GM19328 (cell line): ENCODE measurements at regions not wholly inside any gene's neighbourhood (a gene's known extent, or its start where the extent isn't known, plus 50 kb on each side); places are given as distances from the start of the nearest gene placed in this dataset.
"Not testable (repeated sequence)": the region's sequence is repeated elsewhere in the genome, so short reads cannot be mapped to it uniquely, and the experiment has no call there.

Source experiments
- ATAC-seq: cut with Tn5 transposase; IDR thresholded peaks from one replicate; pipeline ENCODE4 v1.9.1; 2021; ENCODE audit warnings: mild to moderate bottlenecking, moderate library complexity; ENCODE audit not compliant: unreplicated experiment

DNA sequence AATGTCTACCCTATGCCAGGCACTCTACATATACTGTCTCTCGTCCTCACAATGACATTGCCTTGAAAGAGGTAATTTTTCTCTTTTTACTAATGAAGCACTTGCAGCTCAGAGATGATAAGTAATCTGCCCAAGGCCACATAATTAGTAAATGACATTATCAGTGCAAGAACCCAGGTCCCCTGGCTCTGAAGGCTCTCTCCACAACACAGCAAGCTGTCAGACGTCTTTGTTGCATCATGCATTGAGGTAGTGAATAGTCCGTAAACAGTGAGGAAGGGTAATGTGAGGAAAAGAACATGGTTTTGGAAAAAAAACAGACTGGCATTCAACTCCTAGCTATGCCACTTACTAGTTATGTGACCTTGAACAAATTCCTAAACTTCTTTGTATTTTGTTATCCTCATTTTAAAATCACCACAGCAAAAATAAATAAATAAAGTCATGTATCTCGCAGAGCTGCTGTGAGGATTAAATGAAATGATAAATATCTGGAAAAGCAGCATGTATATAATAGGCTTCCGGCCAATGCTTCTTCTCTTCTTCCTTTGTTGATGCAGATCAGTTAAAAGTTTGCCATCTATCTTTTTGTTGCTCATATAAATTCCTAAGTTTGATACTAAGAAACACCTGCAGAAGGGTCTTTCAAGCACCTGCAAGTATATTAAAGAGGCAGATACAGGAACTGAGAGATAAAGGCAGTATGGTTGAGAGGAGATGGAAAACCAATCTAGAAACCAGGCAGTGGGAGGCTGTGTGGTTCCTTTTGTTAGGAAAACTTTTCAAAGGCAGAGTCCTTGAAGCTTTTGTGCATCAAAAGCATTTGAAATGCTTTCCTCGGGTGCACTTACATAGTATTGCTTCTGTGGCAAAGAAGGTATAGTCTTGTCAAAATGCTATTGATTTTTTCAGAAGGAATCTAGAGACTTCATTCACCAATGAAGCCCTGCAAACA, 82.8 kb downstream of the BTG1 start:
- ATAC-seq, result no peak

DNA sequence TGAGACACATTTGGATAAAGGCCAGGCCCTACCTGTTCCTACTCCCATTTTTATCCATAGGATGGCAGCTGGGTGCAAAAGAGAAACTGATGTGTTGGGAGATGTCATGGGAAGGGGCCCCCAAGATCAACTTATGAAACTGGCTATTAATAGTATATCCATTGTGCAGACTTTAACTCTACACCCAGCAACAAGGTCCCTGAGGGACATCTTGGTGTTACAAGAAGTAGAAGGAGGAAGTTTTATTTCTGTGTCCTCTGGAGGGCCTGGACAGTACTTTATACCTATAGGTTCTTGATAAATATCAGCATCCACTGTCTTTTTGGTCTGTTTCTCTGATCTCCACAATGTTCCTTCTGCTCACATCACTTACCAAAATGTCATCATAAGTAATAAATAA, 84.6 kb downstream of the BTG1 start:
- ATAC-seq, result no peak

DNA sequence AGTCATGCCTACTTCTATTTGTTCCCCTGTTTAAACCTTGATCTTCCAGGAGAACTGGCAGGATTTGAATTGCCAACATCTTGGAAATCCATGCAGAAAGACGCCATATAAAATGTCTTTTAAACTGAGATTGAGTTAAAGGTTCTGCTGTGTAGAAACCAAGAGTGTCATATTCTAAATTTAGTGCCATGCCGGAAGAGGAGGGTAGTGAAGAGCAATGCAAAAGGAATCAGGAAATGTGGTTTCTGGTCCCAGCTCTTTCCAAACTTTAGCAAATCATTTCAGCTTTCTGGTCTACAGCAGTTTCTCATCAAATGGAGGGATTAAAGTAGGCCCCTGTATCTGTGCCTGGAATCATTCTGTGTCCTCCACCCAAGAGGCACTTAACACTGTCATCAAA, 85.7 kb downstream of the BTG1 start:
- no peak for ATAC-seq

DNA sequence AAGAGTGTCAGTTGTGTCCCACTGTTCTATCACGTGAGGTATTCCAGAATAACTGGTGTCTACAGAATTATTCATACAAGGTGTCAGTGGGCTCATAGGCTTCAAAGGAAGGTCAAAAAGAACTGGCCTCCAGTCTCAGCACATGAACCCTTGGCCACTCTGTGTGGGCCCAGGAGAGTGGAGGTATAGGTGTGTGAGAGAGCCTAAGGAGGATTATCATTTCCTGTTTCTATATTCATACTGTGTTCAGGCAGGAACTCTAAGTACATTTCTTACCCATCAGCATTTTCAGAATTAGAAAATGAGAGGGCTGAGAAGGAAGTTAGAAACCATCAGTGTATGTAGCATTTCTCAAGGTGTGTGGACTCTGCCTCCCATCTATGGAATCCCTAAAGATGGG, 87.0 kb downstream of the BTG1 start:
- no peak for ATAC-seq

DNA sequence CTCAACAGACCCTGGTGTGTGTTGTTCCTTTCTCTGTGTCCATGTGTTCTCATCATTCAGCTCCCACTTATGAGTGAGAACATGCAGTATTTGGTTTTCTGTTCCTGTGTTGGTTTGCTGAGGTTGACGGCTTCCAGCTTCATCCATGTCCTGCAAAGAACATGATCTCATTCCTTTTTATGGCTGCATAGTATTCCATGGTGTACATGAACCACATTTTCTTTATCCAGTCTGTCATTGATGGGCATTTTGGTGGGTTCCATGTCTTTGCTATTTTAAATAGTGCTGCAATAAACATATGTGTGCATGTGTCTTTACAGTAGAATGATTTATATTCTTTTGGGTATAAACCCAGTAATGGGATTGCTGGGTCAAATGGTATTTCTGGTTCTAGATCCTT, 88.9 kb downstream of the BTG1 start:
- not testable (repeated sequence) for ATAC-seq

DNA sequence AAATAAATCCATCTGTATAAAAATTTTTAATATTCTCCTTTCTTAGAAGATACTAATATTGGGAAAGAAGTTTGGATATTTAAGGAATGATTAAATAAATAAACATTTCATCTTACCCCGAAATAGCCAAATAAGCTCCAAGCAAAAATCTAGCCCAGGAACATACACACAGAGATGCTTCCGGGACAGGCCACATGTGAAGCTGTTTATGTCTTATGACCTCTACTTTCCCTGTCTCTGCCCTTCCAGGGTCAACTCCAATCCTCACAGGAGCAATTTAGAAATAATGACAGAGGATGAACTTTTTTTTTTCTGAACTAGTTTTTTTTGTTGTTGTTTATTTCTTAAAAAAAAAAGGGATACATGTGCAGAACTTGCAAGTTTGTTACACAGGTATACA, 89.4 kb downstream of the BTG1 start:
- ATAC-seq, result no peak

DNA sequence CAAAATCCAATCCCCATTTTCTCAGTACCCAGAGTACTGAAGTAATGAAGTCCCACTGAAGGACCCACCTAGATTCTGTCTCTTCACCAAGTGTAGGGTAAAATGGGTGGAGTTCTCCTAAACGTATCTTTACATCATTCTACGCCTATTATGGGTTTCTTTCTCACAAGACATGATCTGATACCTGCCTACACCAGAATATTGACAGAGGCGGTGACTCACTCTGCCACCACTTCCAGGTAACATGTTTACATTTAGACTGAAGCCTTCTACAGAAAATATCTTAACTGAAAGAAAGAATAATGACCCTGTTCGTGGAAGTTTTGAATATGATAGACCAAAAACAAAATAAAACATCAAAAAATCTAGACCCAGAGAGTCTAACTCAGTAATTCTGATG, 89.8 kb downstream of the BTG1 start:
- ATAC-seq, result no peak

DNA sequence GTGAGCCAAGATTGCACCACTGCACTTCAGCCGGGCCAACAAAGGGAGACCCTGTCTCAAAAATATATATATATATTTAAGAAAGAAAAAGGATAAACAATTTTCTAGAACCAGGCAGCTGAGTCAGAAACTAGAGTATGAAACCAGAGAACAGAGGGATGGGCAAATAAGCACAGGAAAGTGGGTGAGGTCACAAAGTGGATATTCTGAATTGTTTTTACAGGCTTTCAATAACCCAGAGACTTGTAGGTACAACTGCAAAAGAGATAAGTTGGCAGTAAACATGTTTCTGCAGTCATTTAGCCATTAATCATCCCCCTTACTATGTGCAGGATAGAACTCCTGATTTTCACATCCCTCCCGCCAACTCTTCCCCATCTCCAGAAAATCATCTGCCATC, 94.2 kb downstream of the BTG1 start:
- no peak for ATAC-seq

DNA sequence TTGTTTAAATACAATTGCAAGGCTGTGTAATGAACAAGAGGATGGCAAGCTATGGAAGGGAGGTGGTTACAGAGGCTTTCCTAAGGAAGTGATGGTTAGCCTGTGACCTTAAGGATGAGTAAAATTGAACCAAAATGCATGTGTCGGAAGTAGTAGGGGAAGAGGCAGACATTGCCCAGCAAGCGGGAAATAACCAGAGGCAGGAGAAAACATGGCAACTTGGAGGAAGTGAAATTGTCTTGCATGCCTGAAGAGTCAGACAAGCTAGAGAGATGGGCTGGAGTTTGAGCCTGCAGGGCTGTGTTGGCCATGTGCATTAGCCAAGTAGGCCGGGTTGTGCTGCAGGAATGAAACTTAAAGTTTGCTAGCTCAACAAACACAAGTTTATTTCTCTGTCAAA, 96.2 kb downstream of the BTG1 start:
- peak; percentile 77 for ATAC-seq

DNA sequence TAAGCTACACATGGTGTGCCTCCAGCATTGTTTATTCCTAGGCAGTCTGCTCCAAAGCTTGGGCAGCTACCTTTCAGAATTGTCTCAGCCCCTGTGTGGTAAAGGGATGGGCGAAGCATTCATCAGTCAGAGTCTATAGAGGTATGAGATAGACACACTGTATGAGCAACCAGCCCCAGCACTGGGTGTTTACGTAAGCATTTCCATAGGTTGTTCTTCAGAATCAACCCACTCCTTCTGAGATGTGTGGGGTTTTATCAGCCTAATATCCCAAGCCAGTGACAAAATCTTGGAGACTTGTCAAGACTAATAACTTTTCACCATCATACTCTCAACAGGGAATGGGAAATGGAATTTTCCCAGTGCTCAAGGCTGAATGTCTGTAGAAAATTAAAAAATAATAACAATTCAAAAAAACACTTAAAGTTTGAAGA, 98.2 kb downstream of the BTG1 start:
- no peak for ATAC-seq

DNA sequence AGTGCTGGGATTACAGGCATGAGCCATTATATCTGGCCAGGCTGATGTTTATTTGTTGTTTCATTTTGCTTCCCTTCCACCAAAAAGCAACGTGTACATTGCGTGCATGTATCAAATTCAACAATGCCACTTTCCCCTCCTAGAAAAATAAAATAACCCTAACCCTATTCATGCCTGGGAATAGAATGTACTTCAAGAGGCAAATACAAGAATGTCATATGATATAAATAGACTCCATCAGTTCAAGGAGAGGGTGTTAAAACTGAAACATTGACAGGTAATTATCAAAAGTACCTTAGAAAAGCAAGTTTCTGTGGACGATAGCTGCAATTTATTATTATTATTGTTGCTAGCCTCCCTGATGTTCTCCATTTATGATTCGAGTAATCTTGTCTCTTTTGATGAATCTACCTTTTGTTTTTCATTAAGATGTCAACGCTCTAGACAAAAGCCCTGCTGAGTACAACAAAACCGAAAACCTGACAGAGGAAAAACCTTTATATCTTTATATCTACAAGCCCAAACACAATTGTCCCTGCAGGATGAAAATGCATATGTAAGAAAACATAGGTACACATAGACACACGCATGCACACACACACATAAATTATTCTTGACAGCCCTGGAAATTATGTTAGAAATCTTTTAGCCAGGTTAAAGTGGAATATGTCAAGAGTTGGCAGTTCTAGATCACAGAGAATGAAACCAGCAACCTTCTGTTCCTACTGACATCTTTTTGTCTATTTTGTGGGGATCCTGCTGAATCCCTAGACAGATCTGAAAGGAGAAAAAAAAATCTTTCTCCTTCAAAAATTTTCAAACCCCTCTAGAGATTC, 98.9 kb downstream of the BTG1 start:
- no peak for ATAC-seq

DNA sequence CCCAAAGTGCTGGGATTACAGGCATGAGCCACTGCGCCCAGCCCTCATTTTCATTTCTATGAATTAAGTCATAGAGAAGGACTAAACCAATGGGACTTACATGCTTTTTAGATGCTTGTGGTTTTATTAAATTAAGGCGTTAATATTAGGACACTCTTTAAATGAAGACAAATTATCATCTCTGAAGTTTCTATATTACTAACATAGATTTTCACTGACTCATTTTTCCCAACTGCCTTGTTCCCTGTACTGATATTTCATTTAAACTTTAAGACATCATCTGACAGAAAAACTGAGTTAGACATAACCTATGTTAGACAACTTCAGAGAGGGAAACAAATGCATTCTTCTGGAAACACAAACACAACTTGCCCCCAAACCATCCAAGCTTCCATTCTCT, 99.8 kb downstream of the BTG1 start:
- no peak for ATAC-seq

DNA sequence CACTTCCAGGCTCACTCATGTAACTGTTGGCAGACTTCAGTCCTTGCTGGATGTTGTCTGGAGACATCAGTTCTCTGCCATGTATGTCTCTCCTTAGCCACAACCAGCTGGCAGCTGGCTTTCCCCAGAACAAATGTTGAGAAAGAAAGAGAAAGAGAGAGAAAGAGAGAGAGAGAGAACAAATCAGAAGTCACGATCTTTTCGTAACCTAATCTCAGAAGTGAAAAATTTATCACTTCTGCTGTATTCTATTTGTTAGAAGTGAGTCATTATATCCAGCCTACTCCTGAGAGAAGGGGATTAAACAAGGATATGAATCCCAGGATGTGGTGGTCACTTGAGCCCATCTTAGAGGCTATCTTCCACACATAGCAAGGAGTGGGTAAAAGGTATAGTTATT, 101.2 kb downstream of the BTG1 start:
- no peak for ATAC-seq

DNA sequence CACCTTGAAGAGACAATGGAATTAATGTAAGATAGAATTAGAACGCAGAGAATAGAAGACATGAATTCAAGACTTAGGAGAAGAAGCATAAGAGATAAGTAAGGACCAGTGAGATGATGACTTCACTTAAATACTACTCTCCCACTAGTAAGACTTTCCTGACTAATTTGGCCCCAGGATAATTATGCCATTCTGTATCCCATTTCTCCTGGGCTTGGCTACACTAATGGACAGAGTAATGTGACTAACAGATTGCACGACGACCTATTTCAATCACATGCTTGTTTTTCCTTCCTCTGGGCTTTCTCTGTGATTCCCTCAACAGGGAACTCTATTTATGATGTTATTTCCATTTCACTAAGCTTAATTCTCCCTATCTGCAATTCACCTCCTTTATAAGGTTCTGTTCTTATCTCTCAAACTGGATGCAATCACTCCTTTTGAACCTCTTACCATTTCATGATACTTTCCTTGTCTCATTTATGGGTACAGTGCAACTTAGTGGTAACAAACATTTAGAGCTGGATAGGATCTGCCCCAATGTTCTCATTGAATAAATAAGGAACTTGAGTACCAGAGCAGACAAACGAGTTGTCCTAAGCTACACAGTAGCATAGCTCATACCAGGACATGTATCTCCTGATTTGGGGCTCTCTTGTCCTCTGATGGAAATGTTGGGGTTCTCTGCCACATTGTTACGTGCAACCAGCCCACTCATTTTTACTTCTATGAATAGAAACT, 102.7 kb downstream of the BTG1 start:
- no peak for ATAC-seq

DNA sequence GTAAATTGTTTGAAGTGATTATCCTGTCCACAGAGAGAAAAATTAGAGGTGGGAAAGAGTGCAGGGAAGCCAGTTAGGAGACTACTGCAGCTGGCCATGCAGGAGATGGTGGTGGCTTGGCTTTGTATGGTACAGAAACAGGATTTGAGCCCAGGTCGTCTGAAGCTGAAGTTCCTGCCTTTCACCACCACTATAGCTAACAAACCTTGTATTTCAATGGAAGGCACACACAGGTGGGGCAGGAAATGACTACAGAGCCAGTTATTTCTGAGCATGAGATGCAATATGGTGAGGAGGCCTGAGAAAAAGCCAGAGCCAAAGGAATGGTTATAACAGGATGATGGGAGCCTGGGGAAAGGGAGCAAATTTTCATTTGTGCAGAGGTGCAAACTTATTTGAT, 103.9 kb downstream of the BTG1 start:
- ATAC-seq, result no peak

DNA sequence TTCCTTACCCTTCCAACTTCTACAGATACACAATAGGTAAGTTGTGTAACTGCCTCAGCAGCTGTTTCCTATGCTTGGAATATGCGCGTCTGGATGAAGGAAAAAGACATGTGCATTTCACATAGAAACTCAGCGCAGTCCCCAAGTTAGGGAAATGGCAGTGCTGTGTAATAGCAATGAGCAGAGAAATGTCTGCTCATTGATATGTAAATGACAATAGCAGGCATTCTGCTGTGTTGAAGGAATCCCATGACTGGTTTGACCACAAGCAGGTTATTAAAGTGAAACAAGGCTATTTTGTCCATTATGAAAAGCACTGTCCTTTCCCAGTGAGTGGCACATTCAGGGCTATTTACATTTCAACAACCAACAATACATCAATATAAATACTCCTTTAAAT, 106.6 kb downstream of the BTG1 start:
- ATAC-seq, result no peak

DNA sequence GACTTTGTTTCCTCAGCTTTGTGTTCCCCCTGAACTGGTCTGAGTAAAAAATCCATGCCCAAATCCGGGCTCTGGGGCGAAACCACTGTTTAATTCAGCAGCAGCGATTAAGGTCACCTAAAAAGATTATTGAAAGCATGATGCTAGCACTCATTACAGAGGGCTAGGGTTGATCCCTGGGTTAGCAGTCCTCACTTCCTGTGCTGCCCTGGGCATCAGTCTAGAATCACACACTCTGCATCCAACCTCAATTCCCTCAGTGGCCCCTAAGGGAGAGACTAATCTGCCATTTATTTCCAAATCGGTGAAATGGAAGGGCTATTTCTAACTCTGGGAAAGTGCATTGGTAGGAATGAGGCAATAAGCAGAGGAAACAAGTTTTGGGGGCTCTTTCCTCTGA, 107.2 kb downstream of the BTG1 start:
- no peak for ATAC-seq

DNA sequence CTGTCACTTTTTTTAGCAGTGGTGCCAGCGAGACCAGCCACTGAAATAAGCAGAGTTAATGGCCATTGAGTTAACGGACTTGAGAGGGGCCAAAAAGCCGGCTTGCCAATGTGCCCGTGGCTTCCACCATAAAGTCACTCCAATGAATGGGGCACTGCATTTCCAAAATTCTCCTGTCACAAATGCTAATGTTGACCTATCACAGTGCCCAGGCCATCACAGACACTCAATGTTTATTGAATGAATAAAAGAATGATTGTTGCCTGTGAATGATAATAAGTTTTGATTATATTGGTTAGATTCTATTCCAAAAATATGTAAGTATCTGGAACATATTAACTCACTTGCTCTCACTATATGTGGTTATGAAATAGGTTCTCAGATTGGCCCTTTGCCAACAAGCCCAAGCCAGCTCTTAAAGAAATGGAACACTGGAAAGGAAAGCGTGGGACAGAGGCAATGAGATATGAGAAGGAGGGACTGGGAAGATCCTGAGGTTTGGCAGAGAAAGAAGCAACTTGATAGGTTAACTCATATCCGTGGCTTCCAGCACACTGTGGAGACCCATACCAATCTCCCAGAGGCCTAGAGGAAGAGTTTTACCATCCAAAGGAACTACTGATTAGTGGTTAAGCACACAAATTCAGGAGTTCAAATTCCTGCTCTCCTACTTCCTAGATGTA, 108.7 kb downstream of the BTG1 start:
- ATAC-seq, result no peak

DNA sequence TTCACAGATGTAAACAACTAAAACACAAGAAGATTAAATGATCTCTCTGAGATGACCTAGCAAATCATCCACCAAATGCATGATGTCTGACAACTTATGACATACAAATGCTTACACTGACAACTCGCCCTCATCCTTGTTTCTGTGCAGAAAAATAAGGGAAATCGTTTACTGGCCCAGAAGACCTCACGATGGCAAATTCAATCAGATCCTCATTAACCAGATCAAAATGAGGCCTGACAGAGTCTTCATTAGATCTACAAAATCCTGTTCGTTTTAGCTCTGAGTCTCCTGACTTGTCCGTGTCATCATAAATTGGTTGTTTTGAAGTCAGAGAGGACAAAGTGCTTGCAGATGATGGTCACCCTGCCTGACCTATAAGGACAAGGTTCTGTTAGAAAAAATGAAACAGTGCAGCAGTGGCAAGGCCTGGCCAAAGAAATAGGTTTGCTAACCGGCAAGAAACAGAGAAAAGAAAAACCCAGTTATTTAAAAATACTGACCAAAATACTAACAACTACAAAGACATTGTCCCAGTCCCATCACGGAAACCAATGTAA, 109.5 kb downstream of the BTG1 start:
- ATAC-seq, result no peak

DNA sequence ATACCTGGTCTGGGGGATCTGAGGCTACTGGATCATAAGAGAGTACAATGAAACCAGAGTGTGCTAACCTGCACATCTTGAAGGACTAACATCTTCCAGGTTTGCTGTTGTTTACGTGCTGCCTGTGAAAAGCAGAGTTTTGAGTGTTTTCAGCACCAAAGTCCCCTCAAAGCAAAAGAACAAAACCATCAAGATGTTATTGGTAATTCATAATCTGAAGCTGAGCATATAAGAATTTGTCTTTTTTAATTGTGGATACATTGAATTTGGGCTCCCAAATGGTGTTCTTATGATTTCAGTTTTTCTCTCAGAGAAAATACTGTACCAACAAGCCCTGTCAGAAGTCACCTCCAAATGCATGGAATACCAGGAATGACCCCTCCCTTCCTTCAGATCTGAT, 110.2 kb downstream of the BTG1 start:
- ATAC-seq, result no peak
